Neuron (in vitro differentiated cells): ENCODE measurements at regions not wholly inside any gene's neighbourhood (a gene's known extent, or its start where the extent isn't known, plus 50 kb on each side); places are given as distances from the start of the nearest gene placed in this dataset.

ENCODE experiments used
- H2AFZ ChIP-seq: one replicate; pipeline ENCODE4 v1.6.1; 2013; ENCODE audit warnings: low read depth, mild to moderate bottlenecking, inconsistent platforms, low read length, moderate library complexity
- H3K27me3 ChIP-seq: one replicate; pipeline ENCODE4 v1.6.1; 2013; ENCODE audit warnings: low read length; ENCODE audit not compliant: insufficient read depth
- H3K36me3 ChIP-seq: one replicate; pipeline ENCODE4 v1.6.1; 2013; ENCODE audit warnings: low read length; ENCODE audit not compliant: insufficient read depth
- H3K4me1 ChIP-seq: one replicate; pipeline ENCODE4 v1.6.1; 2013; ENCODE audit warnings: low read length; ENCODE audit not compliant: insufficient read depth
- H3K4me3 ChIP-seq: 2 replicates; pipeline ENCODE4 v1.5.1; 2013; ENCODE audit warnings: mild to moderate bottlenecking, low read length, moderate library complexity
- H3K9me3 ChIP-seq: one replicate; pipeline ENCODE4 v1.6.1; 2013; ENCODE audit warnings: low read length

DNA sequence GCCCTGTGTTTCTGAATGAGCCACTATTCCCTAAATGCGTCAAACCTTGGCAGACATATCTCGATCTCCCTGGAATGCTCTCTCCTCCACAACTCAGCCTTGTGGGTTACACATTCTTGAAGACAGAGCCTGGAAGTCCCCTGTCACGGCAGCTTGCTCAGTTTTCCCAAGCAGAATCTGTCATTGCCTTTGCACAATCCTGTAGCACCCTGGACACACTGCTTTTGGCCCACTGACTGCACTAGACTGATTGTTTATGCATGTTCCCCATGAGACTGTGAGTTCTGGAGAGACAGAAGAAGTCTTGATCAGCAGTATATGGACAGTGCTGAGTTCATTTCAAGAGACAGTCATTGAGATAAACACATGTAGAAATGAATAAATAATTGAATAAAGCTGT is 406.7 kb downstream of the CD83 start:
- H3K4me3 ChIP-seq = no peak overlapping the region

DNA sequence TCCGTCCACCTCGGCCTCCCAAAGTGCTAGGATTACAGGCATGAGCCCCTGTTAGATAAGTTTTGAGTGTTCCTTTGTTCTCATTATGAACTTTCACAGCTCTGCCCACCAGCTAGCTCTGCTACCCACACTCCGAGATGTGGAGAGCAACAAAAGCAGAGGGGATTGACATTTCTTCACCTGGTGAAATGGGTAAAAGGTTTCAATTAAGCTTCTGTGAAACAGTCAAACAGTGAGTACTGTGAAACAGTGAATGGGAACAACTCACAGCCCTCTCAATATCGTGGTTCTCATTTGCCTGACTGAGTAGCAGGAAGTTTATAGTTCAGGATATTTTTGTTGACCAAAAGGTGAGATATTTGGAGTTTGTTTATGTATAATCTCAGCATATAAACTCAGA is 412.8 kb downstream of the CD83 start:
- no peaks in the 10 kb centered on the region for H3K36me3 ChIP-seq
- no peak overlapping the region for H2AFZ ChIP-seq
- H3K4me3 ChIP-seq = no peak overlapping the region
- no peaks in the 10 kb centered on the region for H3K9me3 ChIP-seq
- no peaks in the 10 kb centered on the region for H3K4me1 ChIP-seq
- no peaks in the 10 kb centered on the region for H3K27me3 ChIP-seq

More for the DNA sequence above, 406.7 kb downstream of the CD83 start:
- Histone ChIP-seq H3K9me3 (no peaks in the 10 kb centered on the region), H2AFZ (no peak overlapping the region), H3K36me3 (no peaks in the 10 kb centered on the region), H3K27me3 (no peaks in the 10 kb centered on the region), H3K4me1 (no peaks in the 10 kb centered on the region)

DNA sequence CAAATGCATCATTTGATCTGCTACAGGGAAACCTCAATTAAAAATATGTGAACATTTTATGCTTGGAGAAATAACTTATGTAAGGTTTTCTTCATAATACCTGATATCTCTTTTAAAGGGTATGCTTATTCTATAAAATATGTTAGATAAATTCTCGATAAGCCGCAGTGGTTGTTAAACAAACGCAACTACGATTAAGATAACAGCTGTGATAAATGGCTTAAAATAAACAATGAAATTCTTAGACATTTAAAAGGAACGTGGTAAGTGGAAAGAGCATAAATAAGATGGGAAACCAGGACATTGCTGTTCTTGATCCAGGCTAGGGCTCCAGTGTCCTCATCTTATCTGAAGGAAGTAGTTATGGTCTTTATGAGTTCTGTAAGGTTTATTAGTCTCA is 415.9 kb downstream of the CD83 start:
- Histone ChIP-seq H2AFZ (no peak overlapping the region), H3K4me3 (no peak overlapping the region), H3K36me3 (no peaks in the 10 kb centered on the region), H3K4me1 (no peaks in the 10 kb centered on the region), H3K27me3 (no peaks in the 10 kb centered on the region), H3K9me3 (no peaks in the 10 kb centered on the region)

DNA sequence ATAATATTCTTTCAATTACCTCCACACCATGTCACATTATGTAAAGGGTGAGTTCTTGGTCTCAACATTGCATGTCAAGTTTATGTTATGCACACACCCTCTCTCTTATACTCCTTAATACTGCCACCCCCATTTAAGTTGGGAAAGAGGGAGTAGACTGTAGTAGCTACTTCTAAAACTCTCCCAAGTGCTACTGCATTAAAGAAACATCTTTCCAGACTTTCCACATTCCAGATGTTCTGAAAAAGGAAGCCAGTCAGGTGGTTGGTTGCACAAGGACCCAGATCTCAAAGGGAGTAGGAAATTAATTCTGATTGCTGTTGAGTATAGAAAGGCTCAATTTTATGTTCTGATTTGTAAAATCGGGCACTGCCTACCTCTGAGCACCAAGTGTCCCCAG is 419.5 kb downstream of the CD83 start:
- Histone ChIP-seq H3K27me3 (no peaks in the 10 kb centered on the region), H3K9me3 (no peaks in the 10 kb centered on the region), H3K4me3 (no peak overlapping the region), H3K36me3 (no peaks in the 10 kb centered on the region), H2AFZ (no peak overlapping the region), H3K4me1 (no peaks in the 10 kb centered on the region)

DNA sequence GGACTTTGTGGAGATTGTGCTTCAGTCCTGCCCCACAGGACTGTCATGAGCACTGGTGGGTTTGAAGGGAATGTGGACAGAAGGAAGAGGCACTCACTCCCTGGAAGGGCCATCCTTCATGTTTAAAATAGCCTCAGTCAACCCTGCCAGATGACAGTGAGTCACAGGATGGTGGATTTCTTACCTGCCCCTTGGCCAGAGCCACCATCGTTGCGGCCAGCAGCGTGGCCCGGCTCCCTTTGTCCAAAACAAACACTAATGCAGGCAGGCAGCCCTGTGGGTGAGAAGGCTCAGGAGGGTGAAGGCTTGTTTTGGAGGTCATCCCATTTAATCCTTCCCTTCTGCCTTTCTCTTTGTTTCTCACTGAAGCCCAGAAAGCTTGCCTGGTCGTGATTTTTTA is 422.7 kb downstream of the CD83 start:
- Histone ChIP-seq H3K4me1 (no peaks in the 10 kb centered on the region), H3K27me3 (no peaks in the 10 kb centered on the region), H3K4me3 (no peak overlapping the region), H2AFZ (no peak overlapping the region), H3K36me3 (no peaks in the 10 kb centered on the region), H3K9me3 (no peaks in the 10 kb centered on the region)

DNA sequence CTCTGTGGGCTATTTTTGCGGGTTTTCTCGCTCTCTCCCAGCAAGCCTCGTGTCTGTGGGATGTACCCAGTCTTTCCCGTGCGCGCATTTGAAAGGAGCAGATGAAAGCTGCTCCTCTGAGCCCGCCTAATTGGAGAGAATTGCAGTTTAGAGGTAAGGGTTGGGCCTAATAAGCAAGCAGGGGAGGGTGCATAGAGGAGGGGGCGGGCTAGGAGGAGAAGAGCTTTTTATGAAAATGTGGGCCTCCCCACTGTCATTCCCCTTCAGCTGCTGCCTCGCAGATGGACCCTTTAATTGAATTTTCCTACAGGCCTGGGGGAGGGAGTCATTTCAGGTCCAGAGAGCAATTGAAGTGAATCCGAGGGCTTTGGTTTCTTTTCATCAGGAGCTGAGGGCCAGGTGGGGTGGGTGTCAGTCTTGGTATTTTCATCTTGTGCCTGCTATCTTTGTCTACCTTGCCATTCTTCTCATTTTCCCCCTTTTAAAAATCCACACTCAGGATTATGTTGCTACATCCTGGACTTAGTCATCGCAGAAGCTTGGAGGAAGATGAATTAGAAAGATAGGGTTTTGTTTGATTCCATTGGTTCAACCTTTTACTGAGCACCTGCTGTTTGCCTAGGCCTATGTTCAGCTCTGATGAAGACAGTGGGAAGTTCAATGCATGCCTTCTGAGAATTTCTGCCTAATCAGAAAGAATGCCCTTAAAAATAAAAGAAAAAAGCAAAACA is 423.4 kb downstream of the CD83 start:
- no peaks in the 10 kb centered on the region for H3K4me1 ChIP-seq
- H3K4me3 ChIP-seq = no peak overlapping the region
- no peaks in the 10 kb centered on the region for H3K36me3 ChIP-seq
- H2AFZ ChIP-seq = no peak overlapping the region
- no peaks in the 10 kb centered on the region for H3K9me3 ChIP-seq
- no peaks in the 10 kb centered on the region for H3K27me3 ChIP-seq

DNA sequence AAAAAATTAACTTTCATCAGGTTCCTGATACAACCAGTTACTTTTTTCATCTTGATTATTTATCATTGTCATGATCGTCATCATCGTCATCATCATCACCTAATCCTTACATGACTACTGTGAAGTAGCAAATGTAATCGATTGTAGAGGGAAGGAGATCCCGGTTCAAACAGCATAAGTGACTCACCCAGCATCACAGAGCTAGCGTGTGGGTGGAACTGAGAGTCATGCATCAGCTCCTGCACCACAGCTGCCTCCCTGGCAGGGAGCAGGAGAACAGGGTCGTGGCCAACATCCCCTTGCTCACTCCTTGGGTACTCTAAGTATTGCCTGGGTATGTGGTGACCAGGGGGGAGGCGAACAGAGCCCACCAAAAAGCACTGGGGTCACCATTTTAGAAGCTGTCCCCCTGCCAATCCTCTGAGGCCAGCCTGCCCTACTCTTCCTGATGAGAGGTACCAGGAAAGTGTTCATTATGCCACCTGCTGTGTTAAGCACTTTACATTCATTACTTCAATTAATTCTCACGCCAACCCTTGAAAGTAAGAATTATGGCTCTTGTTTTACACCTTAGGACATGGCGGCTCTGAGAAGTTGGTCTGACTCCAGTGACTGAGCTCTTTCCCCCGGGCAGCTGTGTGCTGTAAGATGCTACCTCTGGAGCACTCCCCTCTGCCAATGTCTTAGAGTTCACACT is 425.2 kb downstream of the CD83 start:
- Histone ChIP-seq H3K4me1 (no peaks in the 10 kb centered on the region), H3K36me3 (no peaks in the 10 kb centered on the region), H3K4me3 (no peak overlapping the region), H3K9me3 (no peaks in the 10 kb centered on the region), H3K27me3 (no peaks in the 10 kb centered on the region), H2AFZ (no peak overlapping the region)

DNA sequence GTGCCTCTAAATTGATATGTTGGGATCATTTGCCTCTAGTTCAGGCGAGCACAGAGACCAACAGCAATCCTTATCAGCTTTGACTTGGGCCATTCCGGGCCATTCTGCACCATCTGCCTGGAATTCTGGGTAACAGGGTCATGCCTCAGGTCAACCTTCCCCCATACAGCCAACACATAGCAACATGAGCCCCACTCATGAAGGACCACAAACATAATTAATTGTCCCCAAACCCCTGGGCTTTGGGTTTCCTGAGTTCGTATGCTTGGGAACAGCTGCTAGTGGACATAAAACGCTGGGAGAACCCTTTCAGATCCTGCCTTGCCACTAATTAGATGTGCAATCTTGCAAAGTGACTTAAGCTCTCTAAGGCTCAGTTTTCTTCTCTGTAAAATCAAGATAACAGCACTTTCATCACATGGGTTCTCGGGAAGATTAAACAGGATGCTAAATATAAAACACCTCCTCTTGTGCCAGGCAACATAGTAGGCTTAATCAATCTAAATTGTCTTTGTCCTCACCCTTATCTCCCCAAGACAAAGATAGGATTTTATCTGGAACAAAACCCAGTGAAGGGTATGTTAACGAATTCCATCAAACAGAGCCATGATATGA is 426.5 kb downstream of the CD83 start:
- Histone ChIP-seq H3K4me1 (peaks cover 1% of the 10 kb centered on the region), H3K4me3 (no peak overlapping the region), H3K27me3 (no peaks in the 10 kb centered on the region), H3K9me3 (no peaks in the 10 kb centered on the region), H2AFZ (no peak overlapping the region), H3K36me3 (no peaks in the 10 kb centered on the region)

DNA sequence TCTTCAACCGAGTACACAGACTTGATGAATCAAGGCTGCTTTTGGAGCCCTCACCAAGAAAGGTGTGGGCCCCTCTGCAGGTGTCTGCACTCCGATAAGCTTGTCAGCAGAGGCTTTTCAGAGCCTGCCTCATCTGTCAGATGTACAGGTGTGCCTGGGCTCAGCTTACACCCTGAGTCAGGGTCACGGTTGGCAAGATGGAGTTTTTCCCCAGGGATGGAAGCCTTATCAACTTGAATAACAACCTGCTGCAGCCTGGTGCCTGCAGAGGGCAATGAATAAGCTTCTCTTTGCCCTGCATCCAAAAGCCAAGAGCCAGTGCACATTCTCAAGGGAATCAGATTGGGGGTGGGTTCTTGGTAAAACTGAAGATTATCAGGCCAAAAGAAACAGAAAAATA is 427.1 kb downstream of the CD83 start:
- Histone ChIP-seq H2AFZ (no peak overlapping the region), H3K4me1 (peaks cover 7% of the 10 kb centered on the region), H3K27me3 (no peaks in the 10 kb centered on the region), H3K9me3 (no peaks in the 10 kb centered on the region), H3K4me3 (no peak overlapping the region), H3K36me3 (no peaks in the 10 kb centered on the region)

DNA sequence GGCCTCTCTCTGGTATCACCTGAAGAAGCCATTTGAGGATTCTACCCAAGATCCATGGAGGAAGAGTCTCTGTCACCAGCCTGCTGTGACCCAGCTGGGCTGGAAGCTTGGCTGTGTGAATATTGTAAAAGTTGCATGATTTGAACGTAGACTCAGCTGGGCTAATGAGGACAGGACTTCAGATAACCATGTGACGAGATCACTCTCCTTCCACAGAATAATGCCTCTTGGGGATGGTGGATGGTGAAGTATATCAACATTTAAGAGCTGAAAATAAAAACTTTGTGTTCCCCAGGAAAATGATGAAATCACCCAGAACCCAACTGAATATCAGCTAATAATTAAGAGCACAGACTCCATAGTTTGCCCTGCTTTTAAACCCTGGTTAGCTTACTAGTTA is 427.9 kb downstream of the CD83 start:
- Histone ChIP-seq H2AFZ (no peak overlapping the region), H3K27me3 (no peaks in the 10 kb centered on the region), H3K36me3 (no peaks in the 10 kb centered on the region), H3K9me3 (no peaks in the 10 kb centered on the region), H3K4me1 (peaks cover 8% of the 10 kb centered on the region), H3K4me3 (no peak overlapping the region)

DNA sequence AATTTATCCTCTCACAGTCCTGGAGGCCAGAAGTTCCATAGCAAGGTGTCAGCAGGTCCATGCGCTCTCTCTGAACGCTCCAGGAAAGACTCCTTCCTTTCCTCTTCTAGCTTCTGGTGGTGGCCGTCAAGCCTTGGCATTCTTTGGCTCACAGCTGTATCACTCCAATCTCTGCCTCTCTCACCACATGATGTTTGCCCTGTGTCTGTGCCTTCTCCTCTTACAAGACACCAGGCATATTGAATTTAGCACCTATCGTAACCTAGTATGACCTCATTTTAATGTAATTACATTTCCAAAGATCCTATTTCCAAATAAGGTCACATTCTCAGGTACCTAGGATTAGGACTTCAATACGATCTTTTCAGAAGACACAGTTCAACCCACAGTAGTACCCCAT is 428.5 kb downstream of the CD83 start:
- no peaks in the 10 kb centered on the region for H3K27me3 ChIP-seq
- H2AFZ ChIP-seq = no peak overlapping the region

DNA sequence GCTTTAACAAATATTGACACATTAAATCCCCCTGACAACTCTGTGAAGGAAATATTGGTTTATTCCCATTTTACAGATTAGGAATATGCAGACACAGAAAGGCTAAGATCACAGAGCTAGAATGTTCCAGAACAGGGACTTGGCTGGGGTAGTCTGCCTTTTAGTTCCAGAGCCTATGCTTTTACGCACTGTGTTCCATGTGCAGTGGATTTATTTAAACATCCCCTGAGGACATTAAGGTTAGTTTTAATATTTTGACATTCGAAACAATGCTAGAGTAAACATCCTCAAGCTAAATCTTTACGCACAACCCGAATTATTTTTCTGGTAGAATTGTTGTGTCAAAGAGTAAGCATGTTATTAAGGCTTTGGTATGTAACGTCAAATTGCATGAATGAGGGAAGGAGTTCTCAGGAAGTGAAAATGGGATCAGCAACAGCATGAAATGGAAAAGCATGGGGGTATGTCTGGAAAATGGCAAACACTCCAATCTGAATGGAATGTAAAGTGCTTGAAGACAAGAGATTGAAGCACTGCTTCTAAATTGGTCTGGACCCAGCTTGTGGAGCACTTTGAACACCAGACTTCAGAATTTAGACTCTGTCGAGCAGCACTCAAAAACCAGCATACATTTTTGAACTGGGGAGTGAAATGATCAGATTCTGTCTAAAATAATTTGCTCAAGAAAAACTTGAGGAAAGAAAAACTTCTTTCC is 429.9 kb downstream of the CD83 start:
- H3K4me1 ChIP-seq = peaks cover 8% of the 10 kb centered on the region
- no peaks in the 10 kb centered on the region for H3K9me3 ChIP-seq
- H3K4me3 ChIP-seq = no peak overlapping the region
- H3K27me3 ChIP-seq = no peaks in the 10 kb centered on the region
- H3K36me3 ChIP-seq = no peaks in the 10 kb centered on the region
- no peak overlapping the region for H2AFZ ChIP-seq

More for the DNA sequence above, 428.5 kb downstream of the CD83 start:
- Histone ChIP-seq H3K9me3 (no peaks in the 10 kb centered on the region), H3K4me1 (peaks cover 8% of the 10 kb centered on the region), H3K36me3 (no peaks in the 10 kb centered on the region), H3K4me3 (no peak overlapping the region)

DNA sequence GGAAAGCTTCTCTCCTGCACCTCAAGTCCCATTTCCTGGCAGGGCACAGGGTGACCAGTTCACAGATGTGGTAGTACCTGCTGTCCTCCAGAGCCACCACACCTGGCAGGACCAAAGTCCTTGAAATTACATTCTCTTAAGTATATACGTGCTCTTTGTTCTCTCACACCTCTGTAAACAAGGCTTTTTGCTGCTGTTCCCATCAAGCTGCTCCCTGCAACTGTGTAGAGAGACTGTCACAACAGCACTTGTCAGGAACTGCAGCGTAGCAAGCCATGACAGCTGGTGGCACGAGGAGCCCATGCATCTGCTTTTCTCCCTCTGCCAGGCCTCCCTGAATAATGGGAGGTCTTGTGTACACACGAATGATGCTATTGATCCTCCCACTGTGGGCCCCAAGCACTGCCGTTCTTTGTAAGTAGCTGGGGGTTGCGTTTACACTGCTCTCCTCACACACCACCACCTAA is 431.8 kb downstream of the CD83 start:
- Histone ChIP-seq H3K4me3 (no peak overlapping the region), H3K27me3 (no peaks in the 10 kb centered on the region), H3K9me3 (no peaks in the 10 kb centered on the region), H3K4me1 (peaks cover 8% of the 10 kb centered on the region), H3K36me3 (no peaks in the 10 kb centered on the region), H2AFZ (no peak overlapping the region)
